Eye (tissue), 1 donor: ENCODE measurements at regions not wholly inside any gene's neighbourhood (a gene's known extent, or its start where the extent isn't known, plus 50 kb on each side); places are given as distances from the start of the nearest gene placed in this dataset.
A peak's percentile ranks its signal among the peaks of the same experiment; 100 is the strongest.

Source experiments
- DNase-seq: peaks from one replicate; pipeline ENCODE4 v3.0.0-alpha.2; 2015

GRCh38 chr11:111137846-111138245 lies 107.7 kb upstream of the POU2AF2 start:
- no peak for DNase-seq

- DNase-seq: peak; percentile 25
Observed at GRCh38 chr11:111135778-111136570, 109.6 kb upstream of the POU2AF2 start.

- no peak for DNase-seq
Observed at GRCh38 chr11:111135101-111135500, 110.4 kb upstream of the POU2AF2 start.

GRCh38 chr11:111128076-111128870 lies 117.3 kb upstream of the POU2AF2 start:
- DNase-seq: no peak

- DNase-seq: peak; percentile 13
Observed at GRCh38 chr11:111124724-111125123, 120.8 kb upstream of the POU2AF2 start.

GRCh38 chr11:111123463-111124398 lies 121.8 kb upstream of the POU2AF2 start:
- no peak for DNase-seq

GRCh38 chr11:111120696-111121302 lies 124.7 kb upstream of the POU2AF2 start:
- DNase-seq: no peak

GRCh38 chr11:111120161-111120560 lies 125.4 kb upstream of the POU2AF2 start:
- DNase-seq: no peak

GRCh38 chr11:111119751-111120150 lies 125.8 kb upstream of the POU2AF2 start:
- no peak for DNase-seq

- no peak for DNase-seq
Observed at GRCh38 chr11:111115890-111116289, 129.6 kb upstream of the POU2AF2 start.

GRCh38 chr11:111114091-111114490 lies 131.4 kb upstream of the POU2AF2 start:
- no peak for DNase-seq

GRCh38 chr11:111112614-111113013 lies 132.9 kb upstream of the POU2AF2 start:
- no peak for DNase-seq

GRCh38 chr11:111107501-111107900 lies 138.0 kb upstream of the POU2AF2 start:
- DNase-seq: no peak

GRCh38 chr11:111106641-111107040 lies 138.9 kb upstream of the POU2AF2 start:
- no peak for DNase-seq

GRCh38 chr11:111105566-111105965 lies 140.0 kb upstream of the POU2AF2 start:
- DNase-seq: no peak

- no peak for DNase-seq
Observed at GRCh38 chr11:111104185-111104584, 141.3 kb upstream of the POU2AF2 start.

GRCh38 chr11:111101881-111102280 lies 143.6 kb upstream of the POU2AF2 start:
- no peak for DNase-seq

- no peak for DNase-seq
Observed at GRCh38 chr11:111099028-111099713, 146.4 kb upstream of the POU2AF2 start.

GRCh38 chr11:111098091-111098490 lies 147.4 kb upstream of the POU2AF2 start:
- no peak for DNase-seq

GRCh38 chr11:111097191-111097590 lies 148.3 kb upstream of the POU2AF2 start:
- DNase-seq: no peak

GRCh38 chr11:111095327-111095726 lies 150.2 kb upstream of the POU2AF2 start:
- DNase-seq: no peak

GRCh38 chr11:111093061-111093460 lies 152.5 kb upstream of the POU2AF2 start:
- no peak for DNase-seq
